Gastrocnemius medialis (tissue), 4 donors: ENCODE measurements at regions not wholly inside any gene's neighbourhood (a gene's known extent, or its start where the extent isn't known, plus 50 kb on each side); places are given as distances from the start of the nearest gene placed in this dataset.
"Not testable (repeated sequence)": the region's sequence is repeated elsewhere in the genome, so short reads cannot be mapped to it uniquely, and the experiment has no call there.

Experiments
- ATAC-seq, 2 donors: fragments of 150-250 bp; one replicate each; pipeline ENCODE4 v1.9.1; 2016
- DNase-seq, 2 donors: peaks; one replicate each; pipeline ENCODE4 v3.0.0-alpha.2; 2019
- H3K27ac ChIP-seq, 4 donors: fragments of 200-600 bp; sonication (generic); 1 replicate in 1 of 4; 2 replicates in 3 of 4; pipeline ENCODE4 v1.5.1; 2016 to 2018; ENCODE audit warnings: mild to moderate bottlenecking in 2 of 4, moderate library complexity in 1 of 4
- H3K27me3 ChIP-seq, 3 donors: fragments of 200-600 bp; sonication (generic) in 2 of 3; 1 replicate in 1 of 3; 2 replicates in 2 of 3; pipeline versions ENCODE4 v1.5.1 to v1.6.0; 2016 to 2019; ENCODE audit warnings: mild to moderate bottlenecking in 1 of 3, moderate library complexity in 1 of 3
- H3K36me3 ChIP-seq, 2 donors: fragments of 200-600 bp; sonication (generic) in 1 of 2; one replicate each; pipeline ENCODE4 v1.5.1; 2017 to 2018
- H3K4me1 ChIP-seq, 2 donors: fragments of 200-600 bp; sonication (generic) in 1 of 2; one replicate each; pipeline ENCODE4 v1.5.1; 2016 to 2017; ENCODE audit warnings: mild to moderate bottlenecking in 2 of 2
- H3K4me3 ChIP-seq, 4 donors: fragments of 200-600 bp; sonication (generic) in 3 of 4; 1 replicate in 1 of 4; 2 replicates in 3 of 4; pipeline ENCODE4 v1.5.1; 2016 to 2019; ENCODE audit warnings: mild to moderate bottlenecking in 2 of 4
- H3K9me3 ChIP-seq, 3 donors: fragments of 200-600 bp; sonication (generic) in 2 of 3; 1 replicate in 1 of 3; 2 replicates in 2 of 3; pipeline ENCODE4 v1.5.1; 2016 to 2019
- POLR2A ChIP-seq, 2 donors: fragments of 450-650 bp; IDR thresholded peaks; one replicate each; pipeline ENCODE4 v1.6.1; 2017; ENCODE audit warnings: antibody characterized with exemption in 2 of 2, mild to moderate bottlenecking in 2 of 2, moderate library complexity in 2 of 2
- in situ Hi-C, 4 donors: fragments of 200-750 bp; cut with MboI; loops; one replicate each; pipeline versions ENCODE4 v1.15.0 to v1.8.0; 2017; ENCODE audit warnings: low sequenced_read_pairs in 4 of 4
- intact Hi-C: fragments of 100-400 bp; cut with DNase I; formaldehyde crosslinking; loops from one replicate; pipeline ENCODE4 v1.15.1; 2023; ENCODE audit warnings: low total_unique reads
- TF ChIP-seq, protein P1 (sequence below), 5 experiments: fragments of 450-650 bp in 3 of 5; fragments of 200-600 bp in 2 of 5; sonication (generic) in 2 of 5; IDR thresholded peaks in 4 of 5; conservative IDR thresholded peaks in 1 of 5; 1 replicate in 4 of 5; 2 replicates in 1 of 5; pipeline ENCODE4 v1.5.1; 2016 to 2019; ENCODE audit warnings: antibody characterized with exemption in 5 of 5, mild to moderate bottlenecking in 3 of 5, moderate library complexity in 3 of 5

GRCh38 chr9:38127271-38127839 is 58.3 kb upstream of the SHB start:
- Histone ChIP-seq H3K4me3 (no peak overlapping the region), H3K36me3 (no peaks in the 10 kb centered on the region), H3K27me3 (no peaks in the 10 kb centered on the region), H3K27ac (no peak overlapping the region), H3K4me1 (no peaks in the 10 kb centered on the region), H3K9me3 (no peaks in the 10 kb centered on the region)
- DNase-seq, result no peak
- in situ Hi-C loops, result no loop called here
- TF ChIP-seq POLR2A (IDR thresholded peaks at IDR 0.05), result no peak
- TF ChIP-seq, protein P1, sequence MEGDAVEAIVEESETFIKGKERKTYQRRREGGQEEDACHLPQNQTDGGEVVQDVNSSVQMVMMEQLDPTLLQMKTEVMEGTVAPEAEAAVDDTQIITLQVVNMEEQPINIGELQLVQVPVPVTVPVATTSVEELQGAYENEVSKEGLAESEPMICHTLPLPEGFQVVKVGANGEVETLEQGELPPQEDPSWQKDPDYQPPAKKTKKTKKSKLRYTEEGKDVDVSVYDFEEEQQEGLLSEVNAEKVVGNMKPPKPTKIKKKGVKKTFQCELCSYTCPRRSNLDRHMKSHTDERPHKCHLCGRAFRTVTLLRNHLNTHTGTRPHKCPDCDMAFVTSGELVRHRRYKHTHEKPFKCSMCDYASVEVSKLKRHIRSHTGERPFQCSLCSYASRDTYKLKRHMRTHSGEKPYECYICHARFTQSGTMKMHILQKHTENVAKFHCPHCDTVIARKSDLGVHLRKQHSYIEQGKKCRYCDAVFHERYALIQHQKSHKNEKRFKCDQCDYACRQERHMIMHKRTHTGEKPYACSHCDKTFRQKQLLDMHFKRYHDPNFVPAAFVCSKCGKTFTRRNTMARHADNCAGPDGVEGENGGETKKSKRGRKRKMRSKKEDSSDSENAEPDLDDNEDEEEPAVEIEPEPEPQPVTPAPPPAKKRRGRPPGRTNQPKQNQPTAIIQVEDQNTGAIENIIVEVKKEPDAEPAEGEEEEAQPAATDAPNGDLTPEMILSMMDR (IDR thresholded peaks at IDR 0.05 in 4 of 5, conservative IDR thresholded peaks at IDR 0.05 in 1 of 5), result no peak
- ATAC-seq, result no peak
- intact Hi-C loops, result no loop called here

- no peak overlapping the region for H3K4me3 ChIP-seq
- no peaks in the 10 kb centered on the region for H3K4me1 ChIP-seq
- H3K9me3 ChIP-seq, result no peaks in the 10 kb centered on the region
- no peaks in the 10 kb centered on the region for H3K27me3 ChIP-seq
- H3K27ac ChIP-seq, result no peak overlapping the region
- ATAC-seq (no peak), DNase-seq (no peak)
- intact Hi-C loops, result no loop called here
- H3K36me3 ChIP-seq, result no peaks in the 10 kb centered on the region
- no peak for TF ChIP-seq POLR2A (IDR thresholded peaks at IDR 0.05)
- TF ChIP-seq, protein P1 (IDR thresholded peaks at IDR 0.05 in 4 of 5, conservative IDR thresholded peaks at IDR 0.05 in 1 of 5), result no peak
- in situ Hi-C loops, result no loop called here
Measured at GRCh38 chr9:38126730-38127129, 57.7 kb upstream of the SHB start.

GRCh38 chr9:38125889-38126288 is 56.9 kb upstream of the SHB start:
- no peak for DNase-seq
- Histone ChIP-seq H3K27ac (no peak overlapping the region), H3K4me1 (no peaks in the 10 kb centered on the region), H3K36me3 (no peaks in the 10 kb centered on the region), H3K4me3 (no peak overlapping the region), H3K27me3 (no peaks in the 10 kb centered on the region), H3K9me3 (no peaks in the 10 kb centered on the region)
- in situ Hi-C loops, result no loop called here
- no peak for ATAC-seq
- TF ChIP-seq, protein P1 (IDR thresholded peaks at IDR 0.05 in 4 of 5, conservative IDR thresholded peaks at IDR 0.05 in 1 of 5), result no peak
- no peak for TF ChIP-seq POLR2A (IDR thresholded peaks at IDR 0.05)
- intact Hi-C loops, result no loop called here

DNA sequence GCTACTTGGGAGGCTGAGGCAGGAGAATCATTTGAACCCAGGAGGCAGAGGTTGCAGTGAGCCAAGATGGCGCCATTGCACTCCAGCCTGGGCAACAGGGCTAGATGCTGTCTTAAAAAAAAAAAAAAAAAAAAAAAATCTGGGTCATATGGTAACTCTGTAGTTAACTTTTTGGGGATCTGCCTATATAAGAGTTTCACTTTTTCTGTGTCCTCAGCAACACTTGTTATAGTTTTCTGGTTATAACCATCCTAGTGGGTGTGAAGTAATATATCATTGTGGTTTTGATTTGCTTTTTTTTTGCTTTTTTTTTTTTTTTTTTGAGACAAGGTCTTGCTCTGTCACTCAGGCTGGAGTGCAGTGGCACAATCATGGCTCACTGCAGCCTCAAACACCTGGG is 54.3 kb upstream of the SHB start:
- ATAC-seq, H3K9me3 ChIP-seq, H3K36me3 ChIP-seq, H3K4me3 ChIP-seq, H3K4me1 ChIP-seq, H3K27me3 ChIP-seq, DNase-seq, intact Hi-C loops, H3K27ac ChIP-seq: not testable (repeated sequence)
- in situ Hi-C loops, result loop anchor here in 1 of 4 donors (25.0 kb wide), 1 partner anchor 239 kb away; no protein-coding TSS in a partner anchor

DNA sequence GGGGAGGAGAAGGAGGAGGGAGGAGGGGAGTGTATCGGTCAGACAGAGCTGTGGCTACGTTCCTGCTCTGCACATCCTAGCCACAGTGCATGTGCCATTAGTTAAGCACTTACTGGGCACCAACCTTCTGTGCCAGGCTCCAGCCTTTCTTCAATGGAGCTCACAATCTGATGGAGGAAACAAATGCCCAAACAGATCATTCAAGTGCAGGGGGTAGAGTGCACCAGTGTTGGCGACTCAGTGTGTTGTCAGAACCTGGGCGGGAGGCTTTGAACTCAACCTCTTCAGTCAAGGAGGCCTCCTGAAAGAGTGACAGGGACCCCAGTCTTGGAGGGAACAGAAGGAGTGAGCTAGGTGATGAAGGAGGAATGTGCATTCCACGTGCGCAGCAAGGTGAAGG is 51.9 kb upstream of the SHB start:
- Histone ChIP-seq H3K27ac (no peak overlapping the region), H3K4me1 (no peaks in the 10 kb centered on the region), H3K9me3 (no peaks in the 10 kb centered on the region), H3K4me3 (no peak overlapping the region), H3K36me3 (no peaks in the 10 kb centered on the region), H3K27me3 (no peaks in the 10 kb centered on the region)
- in situ Hi-C loops (loop anchor here in 1 of 4 donors (25.0 kb wide), 1 partner anchor 241 kb away; no protein-coding TSS in a partner anchor), intact Hi-C loops (no loop called here)
- no peak for ATAC-seq
- DNase-seq, result no peak
- TF ChIP-seq, protein P1 (IDR thresholded peaks at IDR 0.05 in 4 of 5, conservative IDR thresholded peaks at IDR 0.05 in 1 of 5), result no peak
- no peak for TF ChIP-seq POLR2A (IDR thresholded peaks at IDR 0.05)
